Keratinocyte (primary cell): ENCODE measurements at regions not wholly inside any gene's neighbourhood (a gene's known extent, or its start where the extent isn't known, plus 50 kb on each side); places are given as distances from the start of the nearest gene placed in this dataset.

Source experiments
- DNase-seq: peaks from one replicate; pipeline ENCODE4 v3.0.0-alpha.2; 2011; ENCODE audit warnings: low read depth, missing footprints, low spot score
- FAIRE-seq: peaks from 2 replicates; lab custom pipeline; 2011; peaks lifted over from hg19 to GRCh38; lab: Jason Lieb, UNC
- H2AFZ ChIP-seq: 2 replicates; pipeline ENCODE4 v1.6.0; 2012; ENCODE audit warnings: low read length, control low read depth, inconsistent platforms; ENCODE audit not compliant: control insufficient read depth
- H3K27ac ChIP-seq: 2 replicates; pipeline ENCODE4 v1.5.1; 2011; ENCODE audit warnings: low read length; ENCODE audit not compliant: control insufficient read depth, insufficient read depth
- H3K27me3 ChIP-seq: 3 replicates; pipeline ENCODE4 v1.6.0; 2011; ENCODE audit warnings: low read length; ENCODE audit not compliant: control insufficient read depth, insufficient read depth; ENCODE audit errors: extremely low read depth
- H3K36me3 ChIP-seq, 2 experiments: 2 replicates in 1 of 2; 3 replicates in 1 of 2; pipeline ENCODE4 v1.5.1; 2011; ENCODE audit warnings: low read length in 2 of 2, mild to moderate bottlenecking in 1 of 2; ENCODE audit not compliant: control insufficient read depth in 2 of 2, insufficient read depth in 2 of 2; ENCODE audit errors: extremely low read depth in 1 of 2
- H3K4me1 ChIP-seq: 3 replicates; pipeline ENCODE4 v1.5.1; 2011; ENCODE audit warnings: low read length; ENCODE audit not compliant: control insufficient read depth, insufficient read depth; ENCODE audit errors: extremely low read depth
- H3K4me2 ChIP-seq: 3 replicates; pipeline ENCODE4 v1.6.0; 2011; ENCODE audit warnings: low read depth, low read length; ENCODE audit not compliant: control insufficient read depth, insufficient read depth; ENCODE audit errors: extremely low read depth
- H3K4me3 ChIP-seq, 3 experiments: fragments of 200-600 bp in 1 of 3; sonication (generic) in 1 of 3; 2 replicates in 2 of 3; 3 replicates in 1 of 3; pipeline ENCODE4 v1.5.1; 2011 to 2016; ENCODE audit warnings: low read length in 3 of 3, mild to moderate bottlenecking in 3 of 3, control low read depth in 2 of 3, inconsistent platforms in 1 of 3, low read depth in 1 of 3, mixed read lengths in 1 of 3, mixed run types in 1 of 3, moderate library complexity in 1 of 3; ENCODE audit not compliant: control insufficient read depth in 2 of 3, insufficient read depth in 2 of 3; ENCODE audit errors: extremely low read depth in 1 of 3
- H3K79me2 ChIP-seq: 2 replicates; pipeline ENCODE4 v1.6.0; 2012; ENCODE audit warnings: low read length; ENCODE audit not compliant: control insufficient read depth, insufficient read depth
- H3K9ac ChIP-seq: 3 replicates; pipeline ENCODE4 v1.6.0; 2011; ENCODE audit warnings: low read length; ENCODE audit not compliant: control insufficient read depth, insufficient read depth; ENCODE audit errors: extremely low read depth
- H3K9me1 ChIP-seq: 3 replicates; pipeline ENCODE4 v1.6.0; 2011; ENCODE audit warnings: low read length; ENCODE audit not compliant: control insufficient read depth, insufficient read depth; ENCODE audit errors: extremely low read depth
- H3K9me3 ChIP-seq: 2 replicates; pipeline ENCODE4 v1.5.1; 2012; ENCODE audit warnings: low read depth, low read length; ENCODE audit not compliant: control insufficient read depth
- H4K20me1 ChIP-seq: 3 replicates; pipeline ENCODE4 v1.6.0; 2011; ENCODE audit warnings: low read length; ENCODE audit not compliant: control insufficient read depth, insufficient read depth; ENCODE audit errors: extremely low read depth
- EZH2 ChIP-seq: IDR thresholded peaks from one replicate; pipeline ENCODE4 v1.6.1; 2012; ENCODE audit warnings: inconsistent platforms, mild to moderate bottlenecking, low read length, moderate library complexity
- dilution Hi-C: fragments of 300-500 bp; cut with MboI; formaldehyde crosslinking; loops from one replicate; pipeline ENCODE4 v1.7.0; 2020; ENCODE audit warnings: low sequenced_read_pairs; ENCODE audit not compliant: extremely low pct_ligation_motif_present
- TF ChIP-seq, protein P1 (sequence below), 3 experiments: IDR thresholded peaks in 1 of 3; conservative IDR thresholded peaks in 1 of 3; optimal IDR thresholded peaks in 1 of 3; 2 replicates in 2 of 3; 3 replicates in 1 of 3; pipeline versions ENCODE3 to v1.5.1; 2011; ENCODE audit warnings: low read length in 3 of 3, mild to moderate bottlenecking in 3 of 3, moderate library complexity in 2 of 3, control low read depth in 1 of 3, inconsistent platforms in 1 of 3; ENCODE audit not compliant: insufficient read depth in 2 of 3; ENCODE audit errors: extremely low read depth in 1 of 3

DNA sequence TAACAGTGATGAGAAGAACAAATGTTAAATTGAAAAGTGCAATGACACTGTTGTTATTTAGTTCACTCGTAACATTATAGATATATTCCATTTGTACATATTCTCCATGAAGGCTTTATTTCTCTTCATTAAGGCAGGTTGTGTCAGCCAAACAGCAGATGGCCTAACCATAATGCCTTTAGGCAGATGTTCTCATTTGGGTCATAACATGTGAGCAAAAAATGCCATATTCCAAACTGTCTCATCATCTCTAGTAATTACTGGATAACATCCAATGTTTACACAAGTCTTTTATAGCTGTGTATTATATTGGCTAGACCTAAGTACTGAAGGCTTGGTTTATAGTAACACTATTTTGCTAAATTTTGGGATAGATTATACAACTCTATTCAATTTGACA, 87.2 kb upstream of the CHODL start:
- dilution Hi-C loops = no loop called here
- Histone ChIP-seq H3K9me3 (no peaks in the 10 kb centered on the region), H3K27ac (no peak overlapping the region), H3K4me2 (no peak overlapping the region), H3K4me1 (no peaks in the 10 kb centered on the region), H2AFZ (no peak overlapping the region), H3K9ac (no peak overlapping the region), H3K36me3 (no peaks in the 10 kb centered on the region), H4K20me1 (no peaks in the 10 kb centered on the region), H3K9me1 (no peaks in the 10 kb centered on the region), H3K79me2 (no peaks in the 10 kb centered on the region), H3K4me3 (no peak overlapping the region), H3K27me3 (no peaks in the 10 kb centered on the region)
- FAIRE-seq = no peak
- no peak for TF ChIP-seq EZH2
- TF ChIP-seq, protein P1, sequence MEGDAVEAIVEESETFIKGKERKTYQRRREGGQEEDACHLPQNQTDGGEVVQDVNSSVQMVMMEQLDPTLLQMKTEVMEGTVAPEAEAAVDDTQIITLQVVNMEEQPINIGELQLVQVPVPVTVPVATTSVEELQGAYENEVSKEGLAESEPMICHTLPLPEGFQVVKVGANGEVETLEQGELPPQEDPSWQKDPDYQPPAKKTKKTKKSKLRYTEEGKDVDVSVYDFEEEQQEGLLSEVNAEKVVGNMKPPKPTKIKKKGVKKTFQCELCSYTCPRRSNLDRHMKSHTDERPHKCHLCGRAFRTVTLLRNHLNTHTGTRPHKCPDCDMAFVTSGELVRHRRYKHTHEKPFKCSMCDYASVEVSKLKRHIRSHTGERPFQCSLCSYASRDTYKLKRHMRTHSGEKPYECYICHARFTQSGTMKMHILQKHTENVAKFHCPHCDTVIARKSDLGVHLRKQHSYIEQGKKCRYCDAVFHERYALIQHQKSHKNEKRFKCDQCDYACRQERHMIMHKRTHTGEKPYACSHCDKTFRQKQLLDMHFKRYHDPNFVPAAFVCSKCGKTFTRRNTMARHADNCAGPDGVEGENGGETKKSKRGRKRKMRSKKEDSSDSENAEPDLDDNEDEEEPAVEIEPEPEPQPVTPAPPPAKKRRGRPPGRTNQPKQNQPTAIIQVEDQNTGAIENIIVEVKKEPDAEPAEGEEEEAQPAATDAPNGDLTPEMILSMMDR (optimal IDR thresholded peaks at IDR 0.05 in 1 of 3, IDR thresholded peaks at IDR 0.05 in 1 of 3, conservative IDR thresholded peaks at IDR 0.05 in 1 of 3; ENCODE audit: extremely low read depth in 1 of 3, insufficient read depth in 2 of 3, low read length in 3 of 3) = no peak
- no peak for DNase-seq

DNA sequence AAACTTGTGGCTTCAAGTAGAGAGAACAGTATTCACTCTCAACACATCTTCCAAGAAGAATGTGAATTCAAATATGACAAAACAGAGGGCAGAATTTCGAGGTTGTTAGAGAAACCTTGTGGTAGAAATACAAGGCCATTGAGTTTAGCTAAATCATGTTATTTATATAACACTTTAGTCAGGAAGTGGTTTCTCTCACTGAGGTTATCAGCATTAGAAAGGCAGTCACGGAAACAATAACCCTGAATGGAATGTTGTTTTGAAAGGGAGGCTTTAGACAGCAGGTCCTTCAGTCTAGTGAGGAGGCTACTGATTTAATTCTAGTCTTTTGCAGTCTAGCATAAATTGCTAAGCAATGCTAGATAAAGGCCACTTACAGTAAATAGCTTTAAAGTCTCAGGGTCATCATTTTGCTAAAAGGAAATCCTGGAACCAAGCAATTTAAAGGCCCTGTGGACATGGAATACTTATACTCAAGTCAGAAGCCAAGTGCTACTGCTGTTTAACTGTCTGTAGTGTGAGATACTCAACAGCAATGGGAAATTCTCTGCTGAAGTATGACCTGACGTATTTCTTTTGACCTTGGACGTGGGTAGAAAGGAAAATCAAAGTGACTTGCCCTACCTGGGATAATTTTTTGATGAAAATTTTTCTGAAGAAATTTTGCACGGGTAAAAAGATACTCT, 89.0 kb upstream of the CHODL start:
- Histone ChIP-seq H3K4me1 (no peaks in the 10 kb centered on the region), H3K79me2 (no peaks in the 10 kb centered on the region), H3K27ac (no peak overlapping the region), H3K27me3 (no peaks in the 10 kb centered on the region), H3K4me3 (no peak overlapping the region), H3K9ac (no peak overlapping the region), H3K36me3 (no peaks in the 10 kb centered on the region), H3K9me1 (no peaks in the 10 kb centered on the region), H4K20me1 (no peaks in the 10 kb centered on the region), H3K4me2 (no peak overlapping the region), H3K9me3 (no peaks in the 10 kb centered on the region), H2AFZ (peak overlapping the region; percentile 19)
- no peak for TF ChIP-seq EZH2
- TF ChIP-seq, protein P1 (optimal IDR thresholded peaks at IDR 0.05 in 1 of 3, IDR thresholded peaks at IDR 0.05 in 1 of 3, conservative IDR thresholded peaks at IDR 0.05 in 1 of 3; ENCODE audit: extremely low read depth in 1 of 3, insufficient read depth in 2 of 3, low read length in 3 of 3) = no peak
- dilution Hi-C loops = no loop called here
- DNase-seq (no peak), FAIRE-seq (peak; percentile 39)
